HEK293T (cell line): ENCODE measurements at regions not wholly inside any gene's neighbourhood (a gene's known extent, or its start where the extent isn't known, plus 50 kb on each side); places are given as distances from the start of the nearest gene placed in this dataset.

Experiments
- CTCF ChIA-PET: fragments of 350-600 bp; formaldehyde crosslinking; extraction: SDS; loops from one replicate; lab custom pipeline; 2021; ENCODE audit warnings: antibody characterized with exemption, inconsistent platforms; lab: Yijun Ruan, JAX
- POLR2A ChIA-PET: fragments of 350-600 bp; formaldehyde crosslinking; extraction: SDS; loops from one replicate; lab custom pipeline; 2020; ENCODE audit warnings: antibody characterized with exemption, inconsistent platforms; lab: Yijun Ruan, JAX
- DNase-seq: peaks from one replicate; pipeline ENCODE4 v3.0.0; 2012; ENCODE audit warnings: mixed read lengths; ENCODE audit errors: extremely low spot score
- ARNT ChIP-seq: fragments of 450-650 bp; IDR thresholded peaks from 2 replicates; pipeline ENCODE4 v1.6.1; 2017; ENCODE audit warnings: mild to moderate bottlenecking
- BHLHE40 ChIP-seq: fragments of 450-650 bp; IDR thresholded peaks from 2 replicates; pipeline ENCODE4 v1.6.1; 2016; ENCODE audit warnings: mild to moderate bottlenecking, moderate library complexity, borderline replicate concordance
- CTBP1 ChIP-seq: fragments of 450-650 bp; IDR thresholded peaks from 2 replicates; pipeline ENCODE4 v1.6.1; 2016; ENCODE audit warnings: borderline replicate concordance
- ELF4 ChIP-seq: fragments of 450-650 bp; IDR thresholded peaks from 2 replicates; pipeline ENCODE4 v1.6.1; 2017; ENCODE audit warnings: antibody characterized with exemption
- FOXA1 ChIP-seq: fragments of 450-650 bp; IDR thresholded peaks from 2 replicates; pipeline ENCODE4 v1.6.1; 2016; ENCODE audit warnings: mild to moderate bottlenecking
- FOXK2 ChIP-seq: fragments of 450-650 bp; IDR thresholded peaks from 2 replicates; pipeline ENCODE4 v1.6.1; 2016; ENCODE audit warnings: mild to moderate bottlenecking
- FOXM1 ChIP-seq: fragments of 450-650 bp; IDR thresholded peaks from 2 replicates; pipeline ENCODE4 v1.6.1; 2017; ENCODE audit warnings: mild to moderate bottlenecking, borderline replicate concordance
- HDGF ChIP-seq: fragments of 450-650 bp; IDR thresholded peaks from 2 replicates; pipeline ENCODE4 v1.6.1; 2017; ENCODE audit warnings: antibody characterized with exemption, borderline replicate concordance
- L3MBTL2 ChIP-seq: fragments of 450-650 bp; conservative IDR thresholded peaks from 2 replicates; pipeline ENCODE4 v1.6.1; 2016; ENCODE audit warnings: mild to moderate bottlenecking
- LEF1 ChIP-seq: fragments of 450-650 bp; IDR thresholded peaks from 2 replicates; pipeline ENCODE4 v1.6.1; 2017; ENCODE audit warnings: mild to moderate bottlenecking, borderline replicate concordance
- NFRKB ChIP-seq: fragments of 450-650 bp; IDR thresholded peaks from 2 replicates; pipeline ENCODE4 v1.6.1; 2016; ENCODE audit warnings: mild to moderate bottlenecking, moderate library complexity
- PKNOX1 ChIP-seq: fragments of 450-650 bp; IDR thresholded peaks from 2 replicates; pipeline ENCODE4 v1.6.1; 2016
- SP1 ChIP-seq: fragments of 450-650 bp; IDR thresholded peaks from 2 replicates; pipeline ENCODE4 v1.6.1; 2017
- SUZ12 ChIP-seq: fragments of 450-650 bp; IDR thresholded peaks from 2 replicates; pipeline ENCODE4 v1.6.1; 2016; ENCODE audit warnings: mild to moderate bottlenecking
- TARDBP ChIP-seq: fragments of 450-650 bp; IDR thresholded peaks from 2 replicates; pipeline ENCODE4 v1.6.1; 2016
- ZNF384 ChIP-seq: fragments of 450-650 bp; IDR thresholded peaks from 2 replicates; pipeline ENCODE4 v1.6.1; 2016

GRCh38 chr12:127245437-127245836, 1021.5 kb upstream of the TMEM132C start:
- no peak for DNase-seq
- no peak for TF ChIP-seq TARDBP
- TF ChIP-seq FOXA1, result no peak
- TF ChIP-seq L3MBTL2, result no peak
- TF ChIP-seq SUZ12, result no peak
- no peak for TF ChIP-seq NFRKB
- TF ChIP-seq FOXM1, result no peak
- no peak for TF ChIP-seq SP1
- TF ChIP-seq PKNOX1, result no peak
- TF ChIP-seq ARNT, result no peak
- no peak for TF ChIP-seq LEF1
- no peak for TF ChIP-seq ELF4
- TF ChIP-seq FOXK2, result no peak
- CTCF ChIA-PET, result no interaction called here
- POLR2A ChIA-PET, result no interaction called here

- POLR2A ChIA-PET, result no interaction called here
- CTCF ChIA-PET, result no interaction called here
- no peak for DNase-seq
- TF ChIP-seq FOXK2 (no peak), HDGF (no peak), FOXA1 (no peak), NFRKB (no peak), SP1 (no peak), PKNOX1 (no peak), ARNT (no peak), ZNF384 (no peak), LEF1 (no peak), L3MBTL2 (no peak), BHLHE40 (no peak), SUZ12 (no peak), CTBP1 (no peak), ELF4 (no peak), TARDBP (no peak)
Measured at GRCh38 chr12:127247937-127248336, 1019.0 kb upstream of the TMEM132C start.

- CTCF ChIA-PET, result no interaction called here
- TF ChIP-seq FOXK2 (no peak), HDGF (no peak), FOXA1 (no peak), PKNOX1 (no peak)
- DNase-seq, result no peak
- POLR2A ChIA-PET, result no interaction called here
Measured at GRCh38 chr12:127249428-127249827, 1017.5 kb upstream of the TMEM132C start.

- POLR2A ChIA-PET, result no interaction called here
- TF ChIP-seq FOXK2 (no peak), FOXM1 (no peak), L3MBTL2 (no peak), NFRKB (no peak), ZNF384 (no peak), TARDBP (no peak), BHLHE40 (no peak), CTBP1 (no peak), HDGF (no peak), ELF4 (no peak), FOXA1 (no peak), LEF1 (no peak), ARNT (no peak), PKNOX1 (no peak)
Measured at GRCh38 chr12:127253797-127254327, 1013.1 kb upstream of the TMEM132C start.

GRCh38 chr12:127254420-127254955, 1012.5 kb upstream of the TMEM132C start:
- TF ChIP-seq NFRKB (no peak), FOXA1 (no peak), HDGF (no peak), BHLHE40 (no peak), CTBP1 (no peak), ELF4 (no peak), SUZ12 (no peak), ZNF384 (no peak), FOXK2 (no peak), SP1 (no peak), LEF1 (no peak), FOXM1 (no peak), ARNT (no peak), PKNOX1 (no peak), L3MBTL2 (no peak), TARDBP (no peak)
- ChIA-PET CTCF (no interaction called here), POLR2A (no interaction called here)
- DNase-seq, result no peak

More at GRCh38 chr12:127253797-127254327, 1013.1 kb upstream of the TMEM132C start:
- CTCF ChIA-PET, result no interaction called here
- no peak for DNase-seq
